HG03280 (cell line): ENCODE measurements at regions not wholly inside any gene's neighbourhood (a gene's known extent, or its start where the extent isn't known, plus 50 kb on each side); places are given as distances from the start of the nearest gene placed in this dataset.

Experiments used
- ATAC-seq: cut with Tn5 transposase; IDR thresholded peaks from one replicate; pipeline ENCODE4 v1.9.1; 2021; ENCODE audit warnings: mild to moderate bottlenecking, moderate library complexity; ENCODE audit not compliant: unreplicated experiment

- ATAC-seq, result no peak
Measured at GRCh38 chr18:44602845-44603244, 77.8 kb upstream of the SETBP1 start.

DNA sequence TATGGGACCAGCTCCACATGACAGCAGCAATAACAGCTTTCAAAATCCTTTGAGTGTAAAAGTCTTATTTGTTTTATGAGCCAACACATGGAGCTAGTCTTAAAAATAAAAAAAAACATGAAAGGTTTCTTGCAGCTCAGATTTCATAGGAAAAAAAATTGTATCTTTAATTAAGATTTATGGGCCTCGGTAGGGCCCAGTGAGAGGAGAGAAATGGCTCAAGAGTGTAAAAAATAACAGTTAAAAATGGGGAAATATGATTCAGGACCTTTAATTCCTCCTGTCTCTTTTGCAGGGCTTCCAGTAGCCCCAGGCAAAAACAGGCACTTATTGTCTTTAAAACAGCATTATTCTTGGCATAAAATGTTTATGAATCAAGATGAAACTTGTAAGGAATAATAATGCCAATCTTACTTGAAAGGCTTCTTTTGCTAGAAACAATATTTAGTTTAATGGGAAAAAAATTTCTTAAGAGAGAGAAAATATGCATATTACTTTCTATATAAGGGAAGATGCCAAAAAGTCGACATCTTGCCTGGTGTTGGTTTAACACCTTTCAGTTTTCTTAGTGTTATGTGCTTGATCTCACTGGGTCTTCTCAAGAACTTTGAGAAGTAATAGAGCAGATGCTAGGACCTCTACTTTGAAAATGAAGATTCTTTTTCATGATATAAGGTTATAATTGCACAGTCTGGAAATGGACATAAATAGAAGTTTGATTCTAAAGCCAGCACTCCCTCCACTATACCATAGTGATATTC lies 71.3 kb upstream of the SETBP1 start:
- ATAC-seq, result no peak

- no peak for ATAC-seq
Measured at GRCh38 chr18:44620812-44621211, 59.9 kb upstream of the SETBP1 start.

- ATAC-seq, result no peak
Measured at GRCh38 chr18:44624052-44624451, 56.6 kb upstream of the SETBP1 start.

- no peak for ATAC-seq
Measured at GRCh38 chr18:44625386-44625785, 55.3 kb upstream of the SETBP1 start.

DNA sequence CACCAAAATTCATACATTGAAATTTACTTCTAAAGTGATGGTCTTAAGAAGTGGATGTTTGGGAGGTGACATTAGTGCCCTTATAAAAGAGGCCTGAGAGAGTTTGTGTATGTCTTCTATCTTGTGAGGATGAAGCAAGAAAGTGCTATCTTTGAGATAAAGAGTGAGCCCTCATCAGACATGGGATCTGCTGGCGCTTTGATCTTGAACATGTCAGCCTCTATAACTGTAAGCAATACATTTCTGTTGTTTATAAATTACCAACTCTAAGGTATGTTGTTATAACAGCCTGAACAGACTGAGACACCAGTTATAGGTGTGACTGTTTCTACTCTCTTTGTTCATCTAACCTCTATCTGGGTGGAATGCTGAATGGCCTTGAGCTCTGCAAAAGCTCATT lies 54.5 kb upstream of the SETBP1 start:
- no peak for ATAC-seq

DNA sequence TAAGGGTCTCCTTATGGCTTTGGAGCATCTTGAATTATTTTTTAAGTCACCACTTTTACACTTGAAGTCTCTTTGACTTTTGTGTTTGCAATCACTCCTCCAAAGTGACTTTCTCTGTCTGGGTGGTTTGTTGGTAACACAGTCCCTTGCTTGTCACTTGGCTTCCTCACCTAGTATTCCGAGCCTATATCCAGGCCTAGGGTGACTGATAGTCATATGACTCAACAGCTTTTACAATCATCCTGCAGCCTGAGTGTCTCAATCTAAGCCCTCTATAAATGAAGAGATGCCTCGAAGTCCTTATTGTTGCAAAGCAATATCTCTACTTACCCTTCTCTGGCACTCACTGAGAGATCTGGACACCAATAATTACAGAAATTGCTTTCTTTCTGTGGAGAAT lies 53.9 kb upstream of the SETBP1 start:
- no peak for ATAC-seq

- ATAC-seq, result no peak
Measured at GRCh38 chr18:44627280-44627679, 53.4 kb upstream of the SETBP1 start.

DNA sequence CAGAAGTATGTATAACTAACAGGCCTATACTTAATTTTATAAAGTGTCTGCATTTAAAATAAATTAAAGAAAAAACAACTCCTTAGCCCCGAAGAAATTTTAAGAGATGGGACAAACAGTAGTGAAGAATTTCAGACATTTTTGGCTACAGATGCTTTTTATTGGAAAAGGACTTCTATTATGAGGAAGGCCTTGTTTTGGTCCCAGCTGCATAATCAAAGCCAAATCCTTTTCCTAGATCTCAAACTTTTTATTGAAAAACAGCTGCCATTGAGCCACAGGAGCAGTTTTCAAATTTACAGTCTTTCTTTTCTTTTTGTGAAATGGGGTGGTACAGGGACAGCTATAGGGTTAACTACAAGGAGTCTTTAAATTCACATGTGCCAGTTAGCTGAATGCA lies 51.3 kb upstream of the SETBP1 start:
- no peak for ATAC-seq

DNA sequence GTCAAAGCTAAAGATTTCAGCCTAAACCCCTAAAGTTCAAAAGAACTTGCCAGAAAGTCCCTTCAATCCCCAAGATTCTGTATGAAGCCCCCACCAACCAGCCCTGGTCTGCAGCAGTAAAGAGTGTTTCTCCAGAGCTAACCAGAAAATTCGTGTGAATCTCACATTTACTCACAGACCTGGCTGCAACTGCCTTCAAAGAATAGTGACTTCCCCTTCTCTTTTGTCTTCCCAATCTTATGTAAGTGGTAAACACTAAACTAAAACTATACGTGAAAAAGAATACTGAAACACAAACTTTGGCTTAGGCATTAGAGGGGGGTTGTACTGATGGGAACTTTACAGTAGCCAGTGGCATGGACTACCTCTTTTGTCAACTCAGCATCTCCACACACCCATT lies 50.6 kb upstream of the SETBP1 start:
- no peak for ATAC-seq
